ENCODE measurements at regions not wholly inside any gene's neighbourhood (a gene's known extent, or its start where the extent isn't known, plus 50 kb on each side); places are given as distances from the start of the nearest gene placed in this dataset.

DNA sequence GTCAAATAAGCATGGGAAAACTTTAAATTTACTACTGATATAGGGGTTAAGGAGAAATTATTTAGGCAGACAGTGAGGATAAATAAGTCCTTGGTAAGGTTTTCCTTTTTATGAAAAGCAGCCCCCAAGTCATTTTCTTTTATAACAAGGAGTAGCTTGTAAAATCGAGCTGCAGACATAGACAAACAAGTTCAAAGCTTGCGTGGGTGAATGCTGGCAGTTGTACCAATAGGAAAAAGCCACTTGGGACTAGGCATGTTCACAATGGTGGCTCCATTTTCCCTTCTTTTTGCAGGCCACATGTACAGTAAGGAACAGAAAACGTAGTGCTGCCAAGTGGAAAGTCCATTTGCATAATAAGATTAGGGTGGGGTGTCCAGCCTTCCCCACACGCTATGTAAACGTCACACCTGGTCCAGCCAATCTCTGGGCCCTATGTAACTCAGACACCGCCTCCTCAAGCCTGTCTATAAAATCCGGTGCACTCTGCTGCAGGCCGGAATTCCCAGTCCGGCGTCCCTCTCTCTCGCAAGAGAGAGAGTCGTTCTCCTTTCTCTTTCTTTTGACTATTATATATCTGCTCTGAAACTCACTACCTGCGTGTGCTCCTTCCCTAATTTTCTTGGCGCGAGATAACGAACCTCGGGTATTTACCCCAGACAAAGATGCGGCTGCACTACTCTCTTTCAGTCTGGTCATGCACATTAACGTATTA, 217.1 kb upstream of the MAN1A1 start:
- intact Hi-C loops (cut with micrococcal nuclease): no loop called here

DNA sequence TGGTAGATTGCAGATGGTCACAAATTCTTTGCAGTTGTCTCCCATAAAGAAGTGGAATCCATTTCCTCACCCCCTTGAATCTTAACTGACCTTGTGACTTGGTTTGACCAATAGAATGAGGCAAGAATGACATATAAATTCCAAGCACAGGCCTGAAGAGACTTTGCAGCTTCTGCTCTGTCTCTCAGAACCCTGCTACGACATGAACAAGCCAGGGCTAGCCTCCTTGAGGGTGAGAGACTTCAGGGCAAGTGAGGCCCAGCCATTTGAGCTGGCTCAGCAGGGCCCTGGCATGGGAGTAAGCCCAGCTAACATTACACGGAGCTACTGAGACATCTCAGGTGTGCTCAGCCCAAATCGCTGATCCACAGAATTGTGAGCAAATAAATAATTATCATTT, 216.3 kb upstream of the MAN1A1 start:
- intact Hi-C loops (cut with micrococcal nuclease): no loop called here

DNA sequence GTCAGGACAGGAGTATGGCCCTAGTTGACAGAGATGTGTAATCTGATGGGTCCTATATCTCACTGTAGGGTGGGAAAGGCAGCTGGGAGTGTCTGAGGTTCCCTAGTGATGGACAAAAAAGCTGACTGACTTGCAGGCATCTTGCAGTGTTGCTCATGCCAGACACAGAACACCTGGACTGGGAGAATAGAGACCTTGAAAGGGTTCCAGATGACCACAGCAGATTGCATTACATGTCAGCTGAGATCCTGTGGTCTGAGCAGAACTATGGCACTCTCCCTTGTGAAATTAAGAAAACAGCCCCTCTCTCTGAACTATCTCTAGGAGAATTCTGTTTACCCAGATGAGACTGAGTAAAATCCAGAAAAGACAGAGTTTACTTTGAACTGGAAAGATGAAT, 212.6 kb upstream of the MAN1A1 start:
- intact Hi-C loops (cut with micrococcal nuclease): no loop called here

DNA sequence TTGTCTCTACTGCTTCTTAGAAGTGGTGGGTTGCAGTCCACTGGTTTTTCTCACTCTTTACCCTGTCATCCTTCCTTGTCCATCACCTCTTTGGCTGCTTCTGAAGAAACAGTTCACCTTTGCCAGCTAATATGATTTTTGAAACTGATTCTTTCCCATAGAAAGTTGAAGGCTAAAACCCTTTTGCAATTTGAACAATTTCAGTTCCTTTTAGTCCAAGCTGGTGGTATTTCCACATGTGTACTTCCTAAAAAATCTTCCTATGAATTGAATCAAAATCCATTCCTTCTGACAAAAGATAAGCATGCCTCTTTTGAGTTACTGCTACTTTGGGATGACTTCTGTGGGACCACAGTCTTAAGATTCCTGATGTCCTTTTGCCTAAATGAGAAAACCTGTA, 210.0 kb upstream of the MAN1A1 start:
- intact Hi-C loops (cut with micrococcal nuclease): no loop called here

DNA sequence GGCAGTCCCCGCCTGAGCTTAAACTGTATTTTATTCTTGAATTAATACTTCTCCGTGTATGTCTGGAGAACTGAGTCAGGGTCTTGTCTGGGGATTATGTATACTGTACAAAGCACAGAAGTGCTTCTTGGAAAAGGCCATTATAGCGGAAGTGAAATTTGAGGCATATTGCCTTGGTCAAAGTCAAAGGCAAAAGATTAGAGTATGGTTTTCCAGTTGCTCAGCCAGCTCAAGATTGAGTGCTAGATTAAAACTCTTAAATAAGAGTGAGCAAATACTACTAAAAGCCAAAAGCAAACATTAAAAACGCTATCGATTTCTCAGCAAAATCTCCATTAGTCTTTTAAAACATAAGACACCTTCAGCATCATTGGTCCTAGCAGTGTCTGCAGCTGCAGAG, 207.7 kb upstream of the MAN1A1 start:
- intact Hi-C loops (cut with micrococcal nuclease): no loop called here

DNA sequence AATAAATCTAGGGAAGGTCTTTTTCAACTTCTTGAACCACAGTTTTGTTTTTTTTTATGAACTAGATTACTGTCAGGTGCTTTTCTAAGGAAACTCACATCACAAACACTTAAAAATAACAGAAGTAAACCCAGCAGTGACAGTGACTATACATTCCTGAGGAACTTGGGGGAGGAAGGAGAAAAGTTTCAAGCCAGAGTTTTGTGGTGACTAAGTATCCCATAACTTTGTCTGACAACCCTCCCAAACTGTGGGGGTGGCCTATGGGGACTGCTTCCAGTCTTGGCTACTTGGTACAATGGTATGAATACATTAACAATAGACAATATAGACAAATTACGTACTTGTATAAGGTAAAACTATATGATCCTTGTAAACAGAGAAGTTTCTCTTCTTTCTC, 202.5 kb upstream of the MAN1A1 start:
- intact Hi-C loops (cut with micrococcal nuclease): no loop called here

DNA sequence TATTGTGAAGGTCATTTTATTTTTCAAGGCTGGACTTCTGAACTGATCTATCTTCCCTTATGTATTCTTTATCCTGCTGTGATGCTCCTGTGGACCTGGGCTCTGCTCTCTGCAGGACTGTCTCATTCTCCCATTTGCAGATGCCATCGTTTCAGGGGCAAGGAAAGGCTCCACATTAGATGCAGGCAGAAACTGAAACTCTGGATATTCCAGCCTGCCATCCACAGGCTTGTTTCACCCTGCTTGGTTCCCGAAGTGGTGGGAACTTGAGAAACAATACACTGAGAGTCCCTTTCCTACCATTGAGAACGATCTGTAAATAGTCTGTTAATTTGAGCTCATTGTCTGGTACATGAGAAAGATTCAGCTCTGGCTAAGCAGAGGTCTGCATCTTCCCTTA, 197.5 kb upstream of the MAN1A1 start:
- intact Hi-C loops (cut with micrococcal nuclease): no loop called here

DNA sequence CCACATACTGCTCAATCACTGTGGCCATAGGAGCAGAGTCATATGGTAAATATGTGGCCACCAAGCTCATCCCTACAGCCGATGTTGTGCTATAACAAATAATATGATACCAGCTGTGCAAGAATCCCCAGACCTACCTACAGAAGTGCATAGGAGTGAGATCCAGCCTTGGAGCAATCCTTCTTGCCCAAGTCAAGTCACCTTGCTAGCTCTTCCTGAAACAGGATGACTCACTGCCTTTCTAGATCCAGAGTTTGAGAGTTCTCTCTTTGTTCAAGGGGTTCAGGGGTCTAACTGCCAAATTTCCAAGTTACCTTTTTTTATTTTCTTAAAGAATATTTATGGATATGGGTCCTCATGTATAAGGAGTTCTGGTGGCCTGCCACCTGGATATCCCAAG, 195.7 kb upstream of the MAN1A1 start:
- intact Hi-C loops (cut with micrococcal nuclease): no loop called here

DNA sequence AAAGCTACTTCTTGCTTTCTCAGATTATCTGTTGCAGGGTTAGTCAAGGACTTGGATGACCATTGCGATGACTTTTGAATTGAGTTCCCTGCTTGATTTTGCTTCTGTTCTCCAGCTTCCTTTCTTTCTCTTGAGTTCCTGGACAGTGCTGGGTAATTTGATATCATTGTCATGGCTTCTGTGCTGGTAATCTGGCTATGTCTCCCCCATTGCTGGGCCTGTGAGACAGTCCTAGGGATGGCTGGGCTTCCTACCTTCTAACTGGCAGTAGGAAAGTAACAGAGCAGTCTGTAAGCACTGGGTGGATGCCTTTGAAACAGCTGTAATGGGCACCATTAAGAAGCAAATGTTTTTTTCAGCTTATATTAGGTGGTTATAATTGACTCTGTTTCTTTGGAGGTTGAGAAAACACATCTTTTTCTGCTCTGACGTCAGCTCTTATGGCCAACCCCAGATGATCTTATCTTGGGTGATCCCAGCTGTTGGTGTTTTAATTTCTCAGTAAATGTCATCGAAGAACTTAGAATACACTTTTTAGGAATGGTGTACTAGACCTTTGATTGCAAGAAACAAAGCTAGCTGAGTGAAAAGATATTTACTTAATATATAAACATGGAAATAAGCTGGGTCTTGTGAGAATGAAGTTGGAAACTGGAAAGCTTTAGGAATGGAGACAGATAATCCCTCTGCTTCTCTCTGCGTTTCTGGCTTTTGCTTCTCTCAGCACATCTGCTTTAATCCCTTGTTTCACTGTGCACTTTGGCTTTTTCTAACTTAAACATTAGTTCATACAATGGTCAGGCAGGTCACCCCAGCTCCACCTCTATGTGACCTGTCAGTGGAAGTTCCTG, 195.0 kb upstream of the MAN1A1 start:
- intact Hi-C loops (cut with micrococcal nuclease): no loop called here

DNA sequence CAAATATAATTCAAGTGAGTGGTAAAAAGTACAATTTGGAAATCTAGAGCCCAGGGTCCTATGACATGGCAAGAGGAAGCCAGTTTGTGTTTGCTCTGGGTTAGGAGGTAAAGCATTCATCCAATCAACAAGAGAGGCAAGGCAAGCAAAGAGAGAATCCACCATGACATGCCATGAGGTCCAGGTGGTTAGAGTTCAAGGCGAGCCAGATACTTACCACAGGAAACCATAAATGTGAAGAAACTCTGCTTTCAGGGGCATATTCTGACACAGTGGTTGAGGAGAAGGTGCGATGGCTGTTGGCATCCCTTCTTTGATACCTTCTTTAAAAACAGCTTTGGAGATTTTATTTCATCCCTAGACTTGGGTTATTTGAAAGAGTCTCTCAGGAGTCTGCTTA, 193.8 kb upstream of the MAN1A1 start:
- intact Hi-C loops (cut with micrococcal nuclease): no loop called here

DNA sequence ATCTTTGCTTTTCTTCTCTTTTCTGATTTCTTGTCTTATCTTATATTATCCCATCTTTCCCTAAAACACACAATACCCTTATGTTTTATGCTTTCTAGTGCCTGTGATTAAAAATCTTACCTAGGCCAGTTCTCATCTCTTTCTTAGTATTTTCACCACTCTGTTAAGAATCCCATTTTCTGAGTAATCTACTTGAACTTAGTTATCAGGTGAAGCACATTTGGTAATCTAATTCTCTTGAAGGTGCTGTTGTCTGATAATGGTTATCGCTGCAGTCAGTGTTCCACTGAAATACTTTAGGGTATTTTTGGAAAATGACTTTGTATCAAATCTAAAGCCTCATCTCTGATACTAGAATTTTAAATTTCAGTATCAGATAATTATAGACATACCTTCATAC, 192.5 kb upstream of the MAN1A1 start:
- intact Hi-C loops (cut with micrococcal nuclease): no loop called here

DNA sequence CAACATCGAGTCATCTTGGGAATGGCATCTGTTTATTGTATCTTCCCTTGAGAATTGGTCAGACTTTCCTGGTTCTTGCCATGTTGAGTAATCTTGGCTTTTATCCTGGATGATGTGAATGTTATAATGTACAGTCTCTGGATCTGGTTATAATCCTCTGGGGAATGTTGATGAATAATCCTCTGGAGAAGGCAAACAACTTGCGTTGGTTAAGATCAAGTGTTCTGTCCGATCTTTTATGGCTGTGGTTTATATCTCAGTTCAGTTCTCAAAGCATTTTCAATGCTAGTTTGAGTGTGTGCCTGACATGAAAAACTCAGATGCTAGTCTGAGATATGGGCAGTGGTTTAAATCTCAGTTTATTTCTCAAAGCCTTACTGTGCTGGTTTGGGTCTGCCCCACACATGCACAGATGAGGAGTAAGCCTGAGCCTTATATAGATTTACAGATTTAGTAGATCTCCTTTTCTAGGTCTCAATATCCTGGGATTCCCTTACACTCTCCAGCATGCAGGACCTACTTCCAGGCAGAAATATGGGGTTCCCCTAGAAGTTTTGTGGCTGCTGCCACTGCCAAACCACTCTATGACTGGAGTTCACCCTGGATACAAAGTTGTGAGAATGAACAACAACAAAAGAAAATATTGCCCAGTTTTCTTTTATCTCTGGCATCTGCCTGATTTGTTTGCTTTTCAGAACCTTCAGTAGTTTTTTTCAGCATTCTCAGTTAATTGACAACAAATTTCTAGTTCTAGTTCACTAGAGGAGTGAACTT, 191.8 kb upstream of the MAN1A1 start:
- intact Hi-C loops (cut with micrococcal nuclease): no loop called here

DNA sequence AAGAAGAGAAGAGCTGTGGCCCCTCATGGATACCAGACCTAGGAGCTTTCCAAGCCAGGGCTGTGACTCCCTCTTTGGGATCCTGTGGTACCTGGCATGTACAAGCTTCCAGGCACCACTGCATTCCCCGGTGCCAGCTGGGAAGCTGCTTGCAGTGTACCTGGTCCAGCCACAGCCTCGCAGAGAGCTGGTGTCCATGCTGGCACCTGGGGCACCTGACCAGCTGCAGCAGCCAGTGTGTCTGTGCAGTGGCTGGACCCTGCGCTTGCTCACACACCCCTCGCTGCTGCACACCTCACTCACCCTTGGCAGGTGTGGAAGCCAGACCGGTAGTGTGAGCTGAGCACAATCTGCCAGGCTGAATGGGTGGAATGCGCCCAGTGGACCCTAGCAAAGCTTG, 190.9 kb upstream of the MAN1A1 start:
- intact Hi-C loops (cut with micrococcal nuclease): no loop called here

DNA sequence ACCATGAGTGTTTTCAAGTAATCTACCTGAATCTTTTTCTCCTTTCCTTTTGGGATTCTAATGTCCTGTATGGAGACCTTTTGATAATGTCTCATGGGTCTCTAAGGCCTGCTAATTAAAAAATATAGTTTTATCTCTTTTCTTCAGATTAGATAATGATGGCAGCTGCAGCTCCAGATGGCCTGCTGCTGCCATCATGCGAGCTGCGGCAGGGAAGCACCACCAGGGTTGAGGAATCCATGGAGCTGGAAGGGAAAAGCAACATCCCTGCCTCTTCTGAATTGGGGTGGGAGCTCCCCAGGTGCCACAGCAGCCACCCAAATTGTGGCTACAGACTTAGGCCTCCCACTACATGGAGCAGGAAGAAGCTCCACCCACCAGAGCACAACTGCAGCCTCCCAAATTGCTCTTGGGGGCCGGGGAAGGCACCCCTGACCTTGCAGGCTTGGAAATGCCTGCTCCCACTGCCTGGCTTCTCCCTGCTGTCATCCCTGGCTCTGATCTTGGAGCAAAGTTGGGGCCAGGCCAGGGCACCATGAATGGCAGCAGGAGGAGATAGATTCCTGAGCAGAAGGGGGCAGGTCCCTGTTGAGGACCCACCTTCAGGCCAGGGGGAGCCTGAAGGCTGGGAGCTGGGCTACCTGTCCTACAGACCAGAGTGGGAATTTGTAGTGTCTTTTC, 189.6 kb upstream of the MAN1A1 start:
- intact Hi-C loops (cut with micrococcal nuclease): no loop called here

DNA sequence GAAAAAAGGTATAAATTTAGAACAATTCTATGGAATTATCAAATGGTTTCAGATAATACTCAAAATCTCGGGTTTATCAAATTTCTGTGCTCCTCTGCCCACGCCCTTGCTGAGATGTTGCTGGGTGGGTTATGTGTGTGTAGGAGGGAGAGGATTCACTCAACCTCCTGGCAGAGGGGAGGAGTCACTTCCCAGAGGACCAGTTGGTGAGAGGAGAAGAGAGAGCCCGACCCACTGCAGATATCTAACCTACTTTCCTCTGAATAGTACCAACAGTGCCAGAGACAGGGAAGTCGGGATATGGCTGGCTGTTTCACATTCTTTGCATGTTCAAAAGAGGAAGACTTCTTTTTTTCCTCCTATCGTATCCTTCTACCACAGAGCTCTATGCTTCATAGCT, 187.1 kb upstream of the MAN1A1 start:
- intact Hi-C loops (cut with micrococcal nuclease): no loop called here

DNA sequence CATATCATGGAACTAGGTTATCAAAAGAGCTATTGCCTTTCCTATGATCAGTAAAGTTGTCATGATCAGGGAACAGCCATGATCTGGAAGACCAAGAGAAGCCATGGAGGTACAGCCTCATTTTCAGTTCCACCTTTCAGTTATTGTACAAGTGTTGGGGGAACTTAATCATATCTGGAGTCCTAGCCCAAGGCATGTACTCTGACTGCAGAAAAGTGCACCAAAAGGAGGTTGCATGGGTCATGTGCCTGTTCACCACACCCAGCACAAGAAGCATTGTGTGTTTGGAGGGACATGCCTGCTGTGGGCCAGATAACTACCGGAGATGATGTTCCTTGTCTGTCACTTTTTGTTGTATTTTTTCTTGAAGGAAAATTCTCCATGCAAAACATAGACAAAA, 185.8 kb upstream of the MAN1A1 start:
- intact Hi-C loops (cut with micrococcal nuclease): no loop called here

DNA sequence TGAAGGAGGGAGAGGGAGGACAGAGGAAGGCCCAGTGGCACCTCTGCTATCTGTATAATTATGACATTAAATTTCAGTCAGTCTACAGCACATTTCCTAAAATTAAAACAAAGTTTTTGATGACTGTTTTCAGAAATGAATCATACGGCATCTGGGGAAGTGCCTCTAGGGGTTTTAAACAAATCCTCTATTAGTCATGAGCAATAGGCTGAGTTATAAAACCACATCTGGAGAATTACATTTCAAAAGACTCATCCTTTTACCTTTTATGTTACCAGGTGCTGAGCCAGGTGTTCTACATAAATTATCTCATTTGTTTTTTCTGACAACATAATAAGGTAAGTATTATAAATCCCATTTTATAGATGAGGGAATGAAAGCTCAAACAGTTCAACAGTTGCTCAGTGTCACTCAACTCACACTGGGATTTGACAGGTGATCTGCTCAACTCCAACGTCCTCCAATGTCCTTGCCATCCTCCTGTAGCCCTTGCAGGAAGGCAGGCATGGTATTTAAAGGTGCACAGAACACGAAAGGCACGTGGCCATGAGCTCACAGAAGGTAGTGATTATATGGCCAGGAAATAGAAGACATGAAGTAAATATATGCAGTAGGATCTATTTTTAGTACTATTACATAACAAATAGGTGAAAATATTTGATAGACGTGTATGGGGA, 184.2 kb upstream of the MAN1A1 start:
- intact Hi-C loops (cut with micrococcal nuclease): loop anchor here (5.0 kb wide), 1 partner anchor 181 kb away; no protein-coding TSS in a partner anchor

DNA sequence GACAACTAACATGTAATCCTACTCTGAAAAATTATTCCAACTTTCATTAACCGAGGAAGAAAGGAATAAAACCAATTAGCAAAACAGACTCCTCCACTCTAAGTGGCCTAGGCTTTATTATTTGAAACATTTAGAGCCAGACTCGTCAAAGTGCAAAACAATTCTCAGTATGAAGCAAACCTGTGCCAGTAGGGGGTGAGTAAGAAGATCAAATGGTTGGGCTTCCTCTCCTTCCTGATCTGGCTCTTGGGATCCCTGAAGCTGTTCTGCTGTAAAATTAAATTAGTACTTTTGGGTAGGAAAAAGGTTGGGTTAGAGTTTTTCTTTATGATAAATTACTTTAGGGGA, 177.6 kb upstream of the MAN1A1 start:
- intact Hi-C loops (cut with micrococcal nuclease): no loop called here

DNA sequence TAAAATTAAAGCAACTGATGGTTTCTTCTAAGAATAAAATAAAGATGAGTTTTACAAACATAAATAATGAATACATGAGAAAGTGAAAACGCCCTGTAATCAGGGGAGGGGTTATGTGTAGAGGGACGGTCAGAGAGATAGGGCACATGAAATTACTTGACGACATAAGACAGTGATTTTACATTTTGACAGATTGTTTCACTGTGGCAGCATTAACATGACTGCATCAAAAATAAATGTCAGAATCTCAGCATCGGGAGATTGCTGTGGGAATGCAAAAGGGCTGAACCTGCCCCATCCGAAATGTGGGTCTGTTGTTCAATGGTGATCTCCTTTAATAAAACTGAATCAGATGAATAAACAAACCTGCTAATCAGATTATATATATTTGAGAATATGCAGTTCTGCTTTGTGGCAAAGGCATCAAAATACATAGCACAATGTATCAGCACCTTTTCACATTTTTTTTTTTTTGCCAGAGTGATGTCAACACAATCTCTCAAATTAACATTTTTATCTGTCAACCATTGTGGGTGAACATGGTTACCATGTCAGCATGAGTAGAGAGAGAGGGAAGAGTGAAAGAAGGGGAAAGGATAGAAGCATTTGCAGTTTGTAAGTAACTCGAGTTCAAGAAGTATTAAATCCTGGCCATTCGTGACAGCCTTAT, 177.1 kb upstream of the MAN1A1 start:
- intact Hi-C loops (cut with micrococcal nuclease): no loop called here

DNA sequence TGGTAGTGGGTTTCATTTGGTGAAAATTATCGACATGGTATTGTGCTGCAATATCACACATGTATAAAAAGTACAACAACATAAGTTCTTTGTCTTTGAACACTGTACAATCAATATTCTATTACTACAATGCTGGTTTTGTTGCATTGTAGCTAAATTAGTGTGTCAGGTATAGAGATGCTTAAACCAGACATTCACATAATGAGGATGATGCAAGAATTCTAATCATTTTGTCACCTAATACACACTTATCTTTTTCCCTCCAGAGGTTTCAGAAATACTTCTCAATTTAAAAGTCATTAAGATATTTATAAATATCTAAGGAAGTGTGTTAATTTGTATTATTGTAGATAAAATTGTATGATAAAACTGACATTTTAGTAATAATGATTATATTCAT, 174.8 kb upstream of the MAN1A1 start:
- intact Hi-C loops (cut with micrococcal nuclease): no loop called here

DNA sequence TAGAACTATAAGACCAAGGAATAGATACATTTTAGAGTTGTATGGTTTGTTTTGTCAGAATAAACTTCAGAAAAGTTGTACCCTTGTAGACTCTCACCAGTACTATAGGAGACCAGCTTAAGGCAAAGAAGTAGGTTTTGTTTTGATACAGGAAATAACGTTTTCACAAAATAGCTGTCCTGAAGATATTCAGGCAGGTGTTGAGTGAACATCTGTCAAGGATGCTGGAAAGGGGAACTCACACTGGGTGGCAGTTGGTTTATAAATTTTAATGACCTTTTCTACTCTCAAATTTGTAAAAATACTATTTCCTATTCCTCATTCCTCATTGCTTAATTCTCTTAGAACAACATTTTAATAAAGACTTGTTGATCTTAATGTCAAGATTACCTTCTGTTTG, 174.0 kb upstream of the MAN1A1 start:
- intact Hi-C loops (cut with micrococcal nuclease): no loop called here
